Panc1 (cell line): ENCODE measurements at regions not wholly inside any gene's neighbourhood (a gene's known extent, or its start where the extent isn't known, plus 50 kb on each side); places are given as distances from the start of the nearest gene placed in this dataset.

Experiments
- ATAC-seq: fragments of 200-7000 bp; cut with Tn5 transposase; 2 replicates; pipeline ENCODE4 v1.9.1; 2020; ENCODE audit warnings: mild to moderate bottlenecking, moderate library complexity
- BruUV-seq: library from RNA; stranded (reverse); fragments of 400-500 nt; replicated peaks from 2 replicates; lab custom pipeline; 2021; lab: Mats Ljungman, UMichigan
- CTCF ChIA-PET: fragments of 300-600 bp; sonication (Branson Sonifier 250); formaldehyde crosslinking; loops from one replicate; lab custom pipeline; 2022; ENCODE audit warnings: antibody characterized with exemption; lab: Charles Lee
- POLR2A ChIA-PET: fragments of 300-600 bp; sonication (Branson Sonifier 250); formaldehyde crosslinking; loops from one replicate; lab custom pipeline; 2022; ENCODE audit warnings: antibody characterized with exemption; lab: Charles Lee
- DNase-seq: peaks from one replicate; pipeline ENCODE4 v3.0.0-alpha.2; 2010; ENCODE audit warnings: low read depth, low spot score
- H3K27ac ChIP-seq: 2 replicates; pipeline ENCODE4 v1.5.1; 2011; ENCODE audit warnings: mild to moderate bottlenecking, low read length, inconsistent platforms
- H3K27me3 ChIP-seq: fragments of 200-500 bp; sonication (Bioruptor generic); 2 replicates; pipeline ENCODE4 v1.6.0; 2014; ENCODE audit warnings: low read length, inconsistent platforms; ENCODE audit not compliant: control insufficient read depth, insufficient read depth
- H3K36me3 ChIP-seq: fragments of 200-500 bp; sonication (Bioruptor generic); 2 replicates; pipeline ENCODE4 v1.5.1; 2014; ENCODE audit warnings: inconsistent platforms, mild to moderate bottlenecking, low read length, moderate library complexity; ENCODE audit not compliant: control insufficient read depth, insufficient read depth
- H3K4me1 ChIP-seq: 2 replicates; pipeline ENCODE4 v1.5.1; 2011; ENCODE audit warnings: inconsistent platforms, mild to moderate bottlenecking, low read length, moderate library complexity; ENCODE audit not compliant: control insufficient read depth, insufficient read depth
- H3K4me3 ChIP-seq, 2 experiments: 2 replicates each; pipeline ENCODE4 v1.5.1; 2011 to 2012; ENCODE audit warnings: low read depth in 2 of 2, low read length in 2 of 2, mild to moderate bottlenecking in 2 of 2, inconsistent platforms in 1 of 2, moderate library complexity in 1 of 2
- H3K9me3 ChIP-seq: fragments of 200-500 bp; sonication (Bioruptor generic); 2 replicates; pipeline ENCODE4 v1.5.1; 2014; ENCODE audit warnings: low read depth, mild to moderate bottlenecking, inconsistent platforms, low read length, moderate library complexity; ENCODE audit not compliant: control insufficient read depth, insufficient read depth
- CTCF ChIP-seq: fragments of 450-650 bp; IDR thresholded peaks from 2 replicates; pipeline ENCODE4 v1.5.1; 2017; ENCODE audit warnings: mild to moderate bottlenecking
- POLR2AphosphoS5 ChIP-seq: IDR thresholded peaks from 2 replicates; pipeline ENCODE4 v1.6.1; 2012; ENCODE audit warnings: mild to moderate bottlenecking, low read depth, low read length, moderate library complexity
- REST ChIP-seq, 2 experiments: IDR thresholded peaks; 2 replicates each; pipeline ENCODE4 v1.6.1; 2011 to 2012; ENCODE audit warnings: low read depth in 2 of 2, control low read depth in 1 of 2, low read length in 1 of 2, mild to moderate bottlenecking in 1 of 2, moderate library complexity in 1 of 2; ENCODE audit not compliant: insufficient read depth in 1 of 2
- SIN3A ChIP-seq: IDR thresholded peaks from 2 replicates; pipeline ENCODE4 v1.6.1; 2012; ENCODE audit warnings: low read depth, mild to moderate bottlenecking, low read length, moderate library complexity, borderline replicate concordance; ENCODE audit not compliant: insufficient read depth
- TCF7L2 ChIP-seq: IDR thresholded peaks from 2 replicates; pipeline ENCODE4 v1.6.1; 2011; ENCODE audit warnings: mild to moderate bottlenecking, low read depth, low read length, inconsistent platforms
- in situ Hi-C: cut with HindIII; loops from 2 replicates; pipeline ENCODE4 v1.10.0; 2016; ENCODE audit warnings: low sequenced_read_pairs, low pct_unique_long_range_greater_than_20kb
- intact Hi-C: fragments of 100-400 bp; cut with micrococcal nuclease; formaldehyde crosslinking; loops from one replicate; pipeline ENCODE4 v1.10.0; 2022; ENCODE audit not compliant: unreplicated experiment

DNA sequence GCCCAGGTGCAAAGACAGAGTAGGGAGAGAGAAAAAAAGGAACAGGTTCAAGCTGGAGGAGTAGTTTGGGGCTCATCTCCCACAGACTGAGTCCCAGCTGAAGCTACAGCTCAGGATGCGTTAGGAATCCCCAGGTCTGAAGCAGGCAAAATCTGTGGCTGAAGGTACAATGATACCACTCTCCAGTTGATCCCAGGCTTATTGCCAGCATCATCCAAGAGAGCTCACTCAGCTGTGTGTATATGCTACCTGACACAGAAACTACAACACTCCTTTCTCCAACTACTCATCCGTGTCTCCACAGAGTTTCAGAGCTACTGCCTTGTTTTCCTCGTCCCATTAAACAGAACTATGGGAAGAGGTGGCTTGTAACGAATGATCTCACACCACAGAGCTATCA, 851.3 kb downstream of the GRID1 start:
- CTCF ChIA-PET, result no interaction called here
- BruUV-seq, result no TSS peak
- in situ Hi-C loops, result no loop called here

DNA sequence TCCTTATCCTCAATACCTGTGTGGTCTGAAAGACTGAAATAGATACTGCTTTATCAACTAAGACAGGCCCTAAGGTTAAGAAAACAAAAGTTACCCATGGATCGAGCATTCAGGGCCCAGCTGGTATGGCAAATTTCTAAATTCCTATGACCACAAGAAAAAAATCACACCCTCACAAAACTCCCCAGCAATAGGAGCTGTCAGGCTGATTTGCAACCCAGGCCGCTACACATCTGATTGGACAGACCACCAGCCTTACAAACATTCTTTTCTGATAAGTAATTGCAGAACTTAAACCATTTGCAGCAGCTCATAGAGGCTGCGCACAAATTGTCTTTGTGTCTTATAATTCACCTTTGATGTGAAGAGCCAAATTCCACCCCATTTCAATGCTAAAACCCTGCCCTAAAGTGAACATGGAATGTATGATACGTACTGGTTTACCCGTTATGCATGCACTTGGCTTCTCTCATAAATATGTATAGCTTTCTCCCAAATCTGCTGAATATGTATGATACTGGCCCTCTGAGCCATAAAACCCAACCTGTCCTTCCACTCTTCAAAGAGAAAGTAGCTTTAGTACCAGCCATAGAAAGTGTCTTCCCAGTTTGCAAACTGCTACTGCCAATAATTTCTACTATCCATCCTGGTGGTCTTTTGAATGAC, 842.5 kb downstream of the GRID1 start:
- in situ Hi-C loops, result no loop called here
- DNase-seq (no peak), ATAC-seq (no peak)
- Histone ChIP-seq H3K27ac (no peak overlapping the region), H3K4me3 (no peak overlapping the region), H3K4me1 (no peaks in the 10 kb centered on the region), H3K27me3 (no peaks in the 10 kb centered on the region), H3K36me3 (no peaks in the 10 kb centered on the region), H3K9me3 (no peaks in the 10 kb centered on the region)
- ChIA-PET POLR2A (no interaction called here), CTCF (no interaction called here)
- BruUV-seq, result no TSS peak
- no peak for TF ChIP-seq SIN3A
- TF ChIP-seq TCF7L2, result no peak
- TF ChIP-seq POLR2AphosphoS5, result no peak
- TF ChIP-seq REST (IDR thresholded peaks at IDR 0.05; ENCODE audit: insufficient read depth in 1 of 2, low read depth in 2 of 2, low read length in 1 of 2), result no peak
- TF ChIP-seq CTCF, result no peak
- intact Hi-C loops, result no loop called here

More for the DNA sequence above, 851.3 kb downstream of the GRID1 start:
- POLR2A ChIA-PET, result no interaction called here
- Histone ChIP-seq H3K27me3 (no peaks in the 10 kb centered on the region), H3K4me1 (no peaks in the 10 kb centered on the region), H3K36me3 (no peaks in the 10 kb centered on the region), H3K4me3 (no peak overlapping the region), H3K9me3 (no peaks in the 10 kb centered on the region), H3K27ac (no peak overlapping the region)
- no peak for DNase-seq
- no peak for ATAC-seq
- intact Hi-C loops, result no loop called here
- no peak for TF ChIP-seq TCF7L2
- no peak for TF ChIP-seq SIN3A
- TF ChIP-seq POLR2AphosphoS5, result no peak
- no peak for TF ChIP-seq REST (IDR thresholded peaks at IDR 0.05; ENCODE audit: insufficient read depth in 1 of 2, low read depth in 2 of 2, low read length in 1 of 2)
- no peak for TF ChIP-seq CTCF
